Lung (tissue), 11 donors: ENCODE measurements at regions not wholly inside any gene's neighbourhood (a gene's known extent, or its start where the extent isn't known, plus 50 kb on each side); places are given as distances from the start of the nearest gene placed in this dataset.
A peak's percentile ranks its signal among the peaks of the same experiment; 100 is the strongest.

ENCODE experiments used
- ATAC-seq: fragments of 200-7000 bp; cut with Tn5 transposase; one replicate; pipeline ENCODE4 v1.9.1; 2020; ENCODE audit warnings: moderate number of reproducible peaks; ENCODE audit not compliant: insufficient read depth, low FRiP score
- DNase-seq, 3 donors: peaks; one replicate each; pipeline ENCODE4 v3.0.0-alpha.2; 2013 to 2017
- H3K27ac ChIP-seq, 2 donors: one replicate each; pipeline ENCODE4 v1.5.1; 2013; ENCODE audit warnings: mild to moderate bottlenecking in 2 of 2, moderate library complexity in 2 of 2, control low read depth in 1 of 2, inconsistent platforms in 1 of 2, low read depth in 1 of 2, low read length in 1 of 2
- H3K27me3 ChIP-seq, 3 donors: one replicate each; pipeline ENCODE4 v1.5.1; 2013; ENCODE audit warnings: low read length in 2 of 3; ENCODE audit not compliant: control insufficient read depth in 3 of 3, insufficient read depth in 3 of 3
- H3K36me3 ChIP-seq, 4 donors: one replicate each; pipeline ENCODE4 v1.5.1; 2013; ENCODE audit warnings: low read length in 4 of 4, mild to moderate bottlenecking in 1 of 4, moderate library complexity in 1 of 4; ENCODE audit not compliant: control insufficient read depth in 4 of 4, insufficient read depth in 4 of 4
- H3K4me1 ChIP-seq, 5 donors: one replicate each; pipeline ENCODE4 v1.5.1; 2013; ENCODE audit warnings: low read length in 5 of 5, mild to moderate bottlenecking in 2 of 5, moderate library complexity in 1 of 5; ENCODE audit not compliant: control insufficient read depth in 5 of 5, insufficient read depth in 5 of 5
- H3K4me3 ChIP-seq: one replicate; pipeline ENCODE4 v1.5.1; 2013; ENCODE audit warnings: mild to moderate bottlenecking, control low read depth, moderate library complexity
- H3K9ac ChIP-seq, 2 donors: one replicate each; pipeline ENCODE4 v1.5.1; 2013; ENCODE audit warnings: low read length in 2 of 2, control low read depth in 1 of 2; ENCODE audit not compliant: insufficient read depth in 1 of 2
- H3K9me3 ChIP-seq, 4 donors: one replicate each; pipeline ENCODE4 v1.5.1; 2013; ENCODE audit warnings: low read length in 3 of 4, mild to moderate bottlenecking in 1 of 4, moderate library complexity in 1 of 4; ENCODE audit not compliant: control insufficient read depth in 4 of 4, insufficient read depth in 3 of 4
- CTCF ChIP-seq: IDR thresholded peaks from 2 replicates; pipeline ENCODE4 v1.5.1; 2012; ENCODE audit warnings: mild to moderate bottlenecking; ENCODE audit errors: control extremely low read depth, extremely low read depth
- WGBS, 2 donors: extraction: QIAGEN DNeasy Blood & Tissue Kit; methylation state at CpG; one replicate each; pipeline ENCODE4 v1.1.7; 2013; 5-methylcytosine and 5-hydroxymethylcytosine counted together
- donor health status: control.
- donor health status: control.
- donor health status: Bipolar disorder and iron deficiency.
- donor health status: healthy.
- donor health status: DM: yes; HTN: yes; CAD: no.

- no peaks in the 10 kb centered on the region for H3K27me3 ChIP-seq
- no peak overlapping the region for H3K4me3 ChIP-seq
- no peak overlapping the region for H3K27ac ChIP-seq
- no peak overlapping the region for H3K9ac ChIP-seq
- peaks cover 0 to 88% (median 40%) of the 10 kb centered on the region in 5 donors for H3K4me1 ChIP-seq
- no peaks in the 10 kb centered on the region for H3K36me3 ChIP-seq
- DNase-seq, result no peak
- ATAC-seq, result no peak
- 45 to 60% methylated on average over 9 of the region's 9 CpGs for WGBS, 2 donors
- H3K9me3 ChIP-seq, result peaks cover 0 to 3% (median 0%) of the 10 kb centered on the region in 4 donors
- TF ChIP-seq CTCF, result no peak
Observed at GRCh38 chr9:16102154-16102553, 549.3 kb downstream of the CCDC171 start.

GRCh38 chr9:16103620-16104397, 551.0 kb downstream of the CCDC171 start:
- Histone ChIP-seq H3K27ac (no peak overlapping the region), H3K4me1 (peaks cover 0 to 91% (median 45%) of the 10 kb centered on the region in 5 donors), H3K4me3 (no peak overlapping the region), H3K27me3 (no peaks in the 10 kb centered on the region), H3K36me3 (no peaks in the 10 kb centered on the region), H3K9me3 (peaks cover 0 to 3% (median 0%) of the 10 kb centered on the region in 4 donors), H3K9ac (peak overlapping the region in 1 of 2 donors; percentile 26)
- ATAC-seq, result no peak
- TF ChIP-seq CTCF, result no peak
- peak; percentile 85 to 94 (median 94) for DNase-seq
- 23 to 26% methylated on average over 14 of the region's 14 CpGs for WGBS, 2 donors

- Histone ChIP-seq H3K9ac (no peak overlapping the region), H3K4me3 (no peak overlapping the region), H3K27me3 (no peaks in the 10 kb centered on the region), H3K9me3 (peaks cover 0 to 3% (median 0%) of the 10 kb centered on the region in 4 donors), H3K4me1 (peaks cover 0 to 78% (median 44%) of the 10 kb centered on the region in 5 donors), H3K27ac (no peak overlapping the region), H3K36me3 (no peaks in the 10 kb centered on the region)
- no peak for ATAC-seq
- WGBS, 2 donors, result 72 to 84% methylated on average over 9 of the region's 9 CpGs
- DNase-seq, result peak; percentile 89 to 98 (median 98)
- no peak for TF ChIP-seq CTCF
Observed at GRCh38 chr9:16105168-16106020, 552.6 kb downstream of the CCDC171 start.
